A549 (cell line): ENCODE measurements at regions not wholly inside any gene's neighbourhood (a gene's known extent, or its start where the extent isn't known, plus 50 kb on each side); places are given as distances from the start of the nearest gene placed in this dataset.

Experiments
- ATAC-seq, 2 experiments: fragments of 200-7000 bp in 1 of 2; fragments of >200 bp in 1 of 2; cut with Nextera tagmentation in 1 of 2; cut with Tn5 transposase in 1 of 2; 3 replicates each; pipeline versions ENCODE4 v1.8.0 to v1.9.1; 2018 to 2020; ENCODE audit warnings: mild to moderate bottlenecking in 1 of 2, moderate library complexity in 1 of 2
- CTCF ChIA-PET: fragments of 300-600 bp; sonication (Branson Sonifier 250); formaldehyde crosslinking; extraction: SDS; loops from one replicate; lab custom pipeline; 2021; ENCODE audit warnings: antibody characterized with exemption, inconsistent platforms; lab: Yijun Ruan, JAX
- POLR2A ChIA-PET: fragments of 350-600 bp; formaldehyde crosslinking; extraction: SDS; loops from one replicate; lab custom pipeline; 2021; ENCODE audit warnings: antibody characterized with exemption, inconsistent platforms; lab: Yijun Ruan, JAX
- DNase-seq, 2 experiments: peaks; one replicate each; pipeline versions ENCODE4 v3.0.0 to v3.0.0-alpha.2; 2011 to 2016; ENCODE audit warnings: low read depth in 1 of 2, low spot score in 1 of 2
- FAIRE-seq: peaks from 2 replicates; lab custom pipeline; 2011; peaks lifted over from hg19 to GRCh38; lab: Jason Lieb, UNC
- H3K27ac ChIP-seq, 2 experiments: fragments of >200 bp; sonication (Bioruptor Twin); formaldehyde crosslinking; 3 replicates each; pipeline ENCODE4 v1.5.1; 2016 to 2017
- H3K4me1 ChIP-seq: fragments of >200 bp; sonication (Bioruptor Twin); formaldehyde crosslinking; 3 replicates; pipeline ENCODE4 v1.6.1; 2016
- H3K4me2 ChIP-seq: fragments of >200 bp; sonication (Bioruptor Twin); formaldehyde crosslinking; 3 replicates; pipeline ENCODE4 v1.6.1; 2016
- H3K4me3 ChIP-seq: fragments of >200 bp; sonication (Bioruptor Twin); formaldehyde crosslinking; 3 replicates; pipeline ENCODE4 v1.5.1; 2016
- H3K9me3 ChIP-seq: fragments of >200 bp; sonication (Bioruptor Twin); formaldehyde crosslinking; 3 replicates; pipeline ENCODE4 v1.6.1; 2016
- BCL3 ChIP-seq: fragments of >200 bp; sonication (Bioruptor Twin); formaldehyde crosslinking; IDR thresholded peaks from 3 replicates; pipeline ENCODE4 v1.6.1; 2016
- BHLHE40 ChIP-seq: IDR thresholded peaks from 2 replicates; pipeline ENCODE4 v1.6.1; 2012; ENCODE audit warnings: low read depth, low read length, inconsistent platforms
- CHD2 ChIP-seq: fragments of 150-350 bp; IDR thresholded peaks from 2 replicates; pipeline ENCODE4 v1.6.1; 2014; ENCODE audit warnings: low read length; ENCODE audit not compliant: partially characterized antibody
- FOSB ChIP-seq: fragments of 250-450 bp; sonication (Bioruptor Pico); IDR thresholded peaks from 2 replicates; pipeline ENCODE4 v1.5.0; 2020; ENCODE audit warnings: mild to moderate bottlenecking, moderate library complexity
- FOSL2 ChIP-seq, 2 experiments: fragments of 450-650 bp in 1 of 2; fragments of >200 bp in 1 of 2; sonication (Bioruptor Twin) in 1 of 2; formaldehyde crosslinking; IDR thresholded peaks; 2 replicates each; pipeline versions ENCODE4 v1.5.0 to v1.6.1; 2016 to 2020; ENCODE audit warnings: mild to moderate bottlenecking in 1 of 2, moderate library complexity in 1 of 2
- HOXA7 ChIP-seq: fragments of 250-450 bp; sonication (Bioruptor Pico); IDR thresholded peaks from 2 replicates; pipeline ENCODE4 v1.5.0; 2020; ENCODE audit warnings: mild to moderate bottlenecking, moderate library complexity
- MAFK ChIP-seq: fragments of 450-650 bp; IDR thresholded peaks from 2 replicates; pipeline ENCODE4 v1.6.1; 2014; ENCODE audit not compliant: partially characterized antibody
- NR3C1 ChIP-seq: fragments of >200 bp; sonication (Bioruptor Twin); formaldehyde crosslinking; IDR thresholded peaks from 3 replicates; pipeline ENCODE4 v1.6.1; 2017
- PBX3 ChIP-seq: IDR thresholded peaks from 2 replicates; pipeline ENCODE4 v1.6.1; 2012
- SMC3 ChIP-seq: fragments of >200 bp; sonication (Bioruptor Twin); formaldehyde crosslinking; IDR thresholded peaks from 3 replicates; pipeline ENCODE4 v1.6.1; 2018; ENCODE audit warnings: inconsistent platforms
- ZC3H11A ChIP-seq: fragments of 450-650 bp; IDR thresholded peaks from 2 replicates; pipeline ENCODE4 v1.6.1; 2014; ENCODE audit warnings: antibody characterized with exemption, mild to moderate bottlenecking
- WGBS: methylation state at CpG from one replicate; pipeline ENCODE4 v1.1.6; 2017; ENCODE audit errors: missing lambda C conversion rate; 5-methylcytosine and 5-hydroxymethylcytosine counted together
- TF ChIP-seq, protein P1 (sequence below): IDR thresholded peaks from 2 replicates; pipeline ENCODE4 v1.6.1; 2012
- TF ChIP-seq, protein P2 (sequence below): fragments of 250-450 bp; sonication (Bioruptor Pico); IDR thresholded peaks from 2 replicates; pipeline ENCODE4 v1.5.0; 2021; ENCODE audit warnings: mild to moderate bottlenecking, moderate library complexity, borderline replicate concordance
- TF ChIP-seq, protein P3 (sequence below): fragments of 450-650 bp; IDR thresholded peaks from 2 replicates; pipeline ENCODE4 v1.6.1; 2014; ENCODE audit warnings: antibody characterized with exemption

DNA sequence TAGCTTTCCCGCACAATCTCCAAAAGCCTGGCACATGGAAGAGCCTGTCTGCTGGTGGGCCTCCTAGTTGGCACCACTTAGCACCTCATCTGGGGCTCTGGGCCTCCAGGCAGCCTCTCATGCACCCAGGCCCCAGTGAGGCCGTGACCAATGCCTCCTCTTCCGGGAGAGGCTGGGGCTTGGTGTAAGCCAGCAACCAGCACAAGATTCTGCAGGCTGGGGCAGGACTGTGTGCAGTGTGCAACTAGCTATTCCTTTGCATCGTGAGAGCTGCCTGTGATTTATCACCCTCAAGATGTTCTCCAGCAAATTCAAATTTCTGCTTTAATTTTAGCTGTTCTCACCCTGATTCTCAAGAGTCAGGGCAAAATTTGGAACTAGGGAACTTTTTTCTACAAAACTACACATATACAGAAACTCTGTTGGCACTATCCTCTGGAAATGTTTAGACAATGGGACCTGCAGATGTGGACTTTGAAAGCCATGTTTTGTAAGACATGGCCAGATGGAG is 603.7 kb upstream of the MKI67 start:
- DNase-seq (no peak), FAIRE-seq (no peak), ATAC-seq (no peak)
- no peak overlapping the region for H3K4me3 ChIP-seq
- 8% methylated on average over 4 of the region's 4 CpGs for WGBS
- ChIA-PET POLR2A (no interaction called here), CTCF (no interaction called here)
- H3K4me2 ChIP-seq = no peak overlapping the region
- H3K4me1 ChIP-seq = no peaks in the 10 kb centered on the region
- H3K9me3 ChIP-seq = no peaks in the 10 kb centered on the region
- no peak for TF ChIP-seq PBX3
- no peak overlapping the region for H3K27ac ChIP-seq

DNA sequence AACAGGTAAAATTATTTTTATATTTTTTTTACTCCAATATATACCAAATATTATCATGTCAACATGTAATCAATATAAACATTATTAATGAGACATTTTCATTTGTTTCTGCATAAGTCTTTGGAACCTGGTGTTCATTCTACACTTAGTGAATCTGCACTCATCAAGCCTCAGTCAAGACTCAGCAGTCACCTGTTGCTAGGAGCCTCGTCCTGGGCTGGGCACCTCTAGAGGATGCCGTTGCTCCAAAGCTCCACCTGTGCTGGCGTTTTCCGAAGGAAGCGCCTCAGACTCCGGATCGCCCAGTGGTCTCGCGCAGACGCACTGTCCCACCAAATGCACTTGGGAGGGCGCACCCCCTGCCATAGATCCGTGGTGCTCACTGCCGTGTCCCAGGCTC is 604.7 kb upstream of the MKI67 start:
- ATAC-seq = no peak
- ChIA-PET POLR2A (no interaction called here), CTCF (no interaction called here)

DNA sequence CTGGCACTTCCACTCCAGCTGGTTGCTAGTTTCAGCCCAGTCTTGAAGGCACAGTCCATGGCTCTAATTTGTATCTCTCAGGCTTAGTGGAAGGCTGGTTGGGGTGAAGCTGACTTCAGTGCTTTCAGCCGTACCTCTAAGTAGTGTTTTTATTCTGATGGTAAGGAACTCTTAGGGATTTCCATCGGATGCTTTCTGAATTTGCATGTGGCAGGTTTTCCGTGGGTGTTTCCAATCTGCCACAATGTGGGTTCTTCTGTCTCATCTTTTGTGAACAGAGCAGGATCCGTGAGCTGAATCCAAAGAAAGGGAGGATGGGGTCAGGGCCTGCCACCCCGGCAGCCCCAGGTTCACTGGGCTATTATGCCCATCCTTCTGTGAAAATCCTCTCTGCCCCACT is 607.9 kb upstream of the MKI67 start:
- CTCF ChIA-PET = no interaction called here
- no peaks in the 10 kb centered on the region for H3K4me1 ChIP-seq
- 20% methylated on average over 5 of the region's 5 CpGs for WGBS
- no peak for TF ChIP-seq BCL3
- TF ChIP-seq PBX3 = no peak
- TF ChIP-seq, protein P1, sequence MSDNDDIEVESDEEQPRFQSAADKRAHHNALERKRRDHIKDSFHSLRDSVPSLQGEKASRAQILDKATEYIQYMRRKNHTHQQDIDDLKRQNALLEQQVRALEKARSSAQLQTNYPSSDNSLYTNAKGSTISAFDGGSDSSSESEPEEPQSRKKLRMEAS = no peak
- TF ChIP-seq BHLHE40 = no peak
- TF ChIP-seq, all 56 proteins: peak for 0
- no peak overlapping the region for H3K27ac ChIP-seq
- no peak for FAIRE-seq
- no peak for ATAC-seq
- no peak for DNase-seq
- no peak overlapping the region for H3K4me3 ChIP-seq
- no peaks in the 10 kb centered on the region for H3K9me3 ChIP-seq
- no peak overlapping the region for H3K4me2 ChIP-seq
- POLR2A ChIA-PET = no interaction called here

More for the DNA sequence above, 604.7 kb upstream of the MKI67 start:
- H3K27ac ChIP-seq = no peak overlapping the region
- H3K4me1 ChIP-seq = no peaks in the 10 kb centered on the region
- no peak overlapping the region for H3K4me2 ChIP-seq
- WGBS = 44% methylated on average over 13 of the region's 13 CpGs
- no peaks in the 10 kb centered on the region for H3K9me3 ChIP-seq
- TF ChIP-seq MAFK (no peak), FOSL2 (IDR thresholded peaks at IDR 0.05) (no peak), FOSL2 (CRISPR knock-in tag; IDR thresholded peaks at IDR 0.05) (no peak), SMC3 (no peak), FOSB (CRISPR knock-in tag) (no peak), ZC3H11A (no peak), NR3C1 (no peak), CHD2 (no peak), HOXA7 (no peak)
- TF ChIP-seq, protein P2, sequence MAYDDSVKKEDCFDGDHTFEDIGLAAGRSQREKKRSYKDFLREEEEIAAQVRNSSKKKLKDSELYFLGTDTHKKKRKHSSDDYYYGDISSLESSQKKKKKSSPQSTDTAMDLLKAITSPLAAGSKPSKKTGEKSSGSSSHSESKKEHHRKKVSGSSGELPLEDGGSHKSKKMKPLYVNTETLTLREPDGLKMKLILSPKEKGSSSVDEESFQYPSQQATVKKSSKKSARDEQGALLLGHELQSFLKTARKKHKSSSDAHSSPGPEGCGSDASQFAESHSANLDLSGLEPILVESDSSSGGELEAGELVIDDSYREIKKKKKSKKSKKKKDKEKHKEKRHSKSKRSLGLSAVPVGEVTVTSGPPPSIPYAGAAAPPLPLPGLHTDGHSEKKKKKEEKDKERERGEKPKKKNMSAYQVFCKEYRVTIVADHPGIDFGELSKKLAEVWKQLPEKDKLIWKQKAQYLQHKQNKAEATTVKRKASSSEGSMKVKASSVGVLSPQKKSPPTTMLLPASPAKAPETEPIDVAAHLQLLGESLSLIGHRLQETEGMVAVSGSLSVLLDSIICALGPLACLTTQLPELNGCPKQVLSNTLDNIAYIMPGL (CRISPR knock-in tag) = no peak
- TF ChIP-seq, protein P3, sequence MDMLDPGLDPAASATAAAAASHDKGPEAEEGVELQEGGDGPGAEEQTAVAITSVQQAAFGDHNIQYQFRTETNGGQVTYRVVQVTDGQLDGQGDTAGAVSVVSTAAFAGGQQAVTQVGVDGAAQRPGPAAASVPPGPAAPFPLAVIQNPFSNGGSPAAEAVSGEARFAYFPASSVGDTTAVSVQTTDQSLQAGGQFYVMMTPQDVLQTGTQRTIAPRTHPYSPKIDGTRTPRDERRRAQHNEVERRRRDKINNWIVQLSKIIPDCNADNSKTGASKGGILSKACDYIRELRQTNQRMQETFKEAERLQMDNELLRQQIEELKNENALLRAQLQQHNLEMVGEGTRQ = no peak
- no peak overlapping the region for H3K4me3 ChIP-seq
- FAIRE-seq (no peak), DNase-seq (no peak)
